ENCODE measurements at regions not wholly inside any gene's neighbourhood (a gene's known extent, or its start where the extent isn't known, plus 50 kb on each side); places are given as distances from the start of the nearest gene placed in this dataset.

DNA sequence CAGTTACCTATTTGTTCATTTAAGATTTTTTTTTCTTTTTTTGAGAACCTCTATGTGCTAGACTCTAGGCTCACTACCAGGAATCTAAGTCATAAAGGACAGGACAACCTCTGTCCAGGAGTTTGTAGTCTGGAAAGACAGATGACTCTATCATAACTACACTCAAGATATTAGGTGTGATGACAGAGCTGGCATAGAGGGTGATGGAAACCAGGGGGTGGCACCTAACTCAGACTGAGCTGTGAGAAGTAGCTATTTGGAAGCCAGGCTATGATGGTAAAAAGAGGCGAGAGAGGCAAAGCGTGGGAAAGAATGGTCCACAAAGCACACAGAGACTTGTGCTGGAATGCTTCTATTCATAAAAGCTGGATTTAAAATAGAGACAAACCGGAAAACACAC lies 372.3 kb downstream of the SEC14L1 start:
- Histone ChIP-seq H3K27ac (ENCODE audit: poor library complexity, severe bottlenecking) (no peak overlapping the region), H3K27me3 (ENCODE audit: insufficient read depth, poor library complexity, severe bottlenecking) (no peaks in the 10 kb centered on the region), H3K4me3 (ENCODE audit: severe bottlenecking) (no peak overlapping the region), H3K36me3 (ENCODE audit: low read depth) (no peaks in the 10 kb centered on the region), H3K4me1 (ENCODE audit: insufficient read depth, poor library complexity, severe bottlenecking) (no peaks in the 10 kb centered on the region), H3K9me3 (ENCODE audit: severe bottlenecking) (peaks cover 7% of the 10 kb centered on the region)
- no peak for DNase-seq (ENCODE audit: low spot score)
- ATAC-seq (ENCODE audit: low read depth): no peak
- TF ChIP-seq, protein P1, sequence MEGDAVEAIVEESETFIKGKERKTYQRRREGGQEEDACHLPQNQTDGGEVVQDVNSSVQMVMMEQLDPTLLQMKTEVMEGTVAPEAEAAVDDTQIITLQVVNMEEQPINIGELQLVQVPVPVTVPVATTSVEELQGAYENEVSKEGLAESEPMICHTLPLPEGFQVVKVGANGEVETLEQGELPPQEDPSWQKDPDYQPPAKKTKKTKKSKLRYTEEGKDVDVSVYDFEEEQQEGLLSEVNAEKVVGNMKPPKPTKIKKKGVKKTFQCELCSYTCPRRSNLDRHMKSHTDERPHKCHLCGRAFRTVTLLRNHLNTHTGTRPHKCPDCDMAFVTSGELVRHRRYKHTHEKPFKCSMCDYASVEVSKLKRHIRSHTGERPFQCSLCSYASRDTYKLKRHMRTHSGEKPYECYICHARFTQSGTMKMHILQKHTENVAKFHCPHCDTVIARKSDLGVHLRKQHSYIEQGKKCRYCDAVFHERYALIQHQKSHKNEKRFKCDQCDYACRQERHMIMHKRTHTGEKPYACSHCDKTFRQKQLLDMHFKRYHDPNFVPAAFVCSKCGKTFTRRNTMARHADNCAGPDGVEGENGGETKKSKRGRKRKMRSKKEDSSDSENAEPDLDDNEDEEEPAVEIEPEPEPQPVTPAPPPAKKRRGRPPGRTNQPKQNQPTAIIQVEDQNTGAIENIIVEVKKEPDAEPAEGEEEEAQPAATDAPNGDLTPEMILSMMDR (IDR thresholded peaks at IDR 0.05; ENCODE audit: poor library complexity, severe bottlenecking): no peak

DNA sequence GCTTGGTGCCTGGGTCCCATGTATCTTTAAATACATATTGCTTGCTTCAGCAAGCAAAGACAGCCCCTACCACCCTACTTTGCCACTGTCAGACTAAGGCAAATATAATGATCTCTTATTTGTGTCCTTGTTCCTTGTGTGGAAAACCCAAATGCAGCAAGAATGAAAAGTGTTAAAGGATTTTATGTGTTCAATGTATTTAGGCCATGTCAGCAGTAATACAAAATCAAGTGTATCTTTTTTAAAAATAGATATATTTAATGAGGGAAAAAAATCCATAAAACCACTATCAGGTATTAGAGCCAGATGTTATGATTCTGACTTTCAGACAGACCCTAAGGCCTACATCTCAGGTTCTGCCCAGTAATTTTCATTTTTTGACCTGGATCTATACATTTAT lies 374.5 kb downstream of the SEC14L1 start:
- DNase-seq (ENCODE audit: low spot score) (no peak), ATAC-seq (ENCODE audit: low read depth) (no peak)
- Histone ChIP-seq H3K27me3 (ENCODE audit: insufficient read depth, poor library complexity, severe bottlenecking) (no peaks in the 10 kb centered on the region), H3K9me3 (ENCODE audit: severe bottlenecking) (peaks cover 7% of the 10 kb centered on the region), H3K4me1 (ENCODE audit: insufficient read depth, poor library complexity, severe bottlenecking) (no peaks in the 10 kb centered on the region), H3K27ac (ENCODE audit: poor library complexity, severe bottlenecking) (no peak overlapping the region), H3K4me3 (ENCODE audit: severe bottlenecking) (no peak overlapping the region), H3K36me3 (ENCODE audit: low read depth) (no peaks in the 10 kb centered on the region)
- TF ChIP-seq, protein P1 (IDR thresholded peaks at IDR 0.05; ENCODE audit: poor library complexity, severe bottlenecking): no peak

DNA sequence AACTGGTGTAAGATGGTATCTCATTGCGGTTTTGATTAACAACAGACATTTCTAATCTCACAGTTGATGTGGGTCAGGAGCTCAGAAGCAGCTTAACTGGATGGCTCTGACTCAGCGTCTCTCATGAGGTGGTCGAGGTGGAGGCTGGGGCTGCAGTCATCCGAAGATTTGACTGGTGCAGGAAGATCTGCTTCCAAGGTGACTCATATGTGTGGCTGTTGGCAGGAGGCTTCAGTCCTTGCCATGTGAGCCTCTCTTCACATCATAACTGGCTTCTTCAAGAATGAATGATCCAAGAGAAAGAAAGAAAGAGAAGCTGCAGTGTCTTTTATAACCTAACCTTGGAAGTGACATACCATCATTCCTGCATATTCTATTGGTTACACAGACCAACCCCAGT lies 376.1 kb downstream of the SEC14L1 start:
- H3K27me3 ChIP-seq (ENCODE audit: insufficient read depth, poor library complexity, severe bottlenecking): no peaks in the 10 kb centered on the region
- TF ChIP-seq, protein P1 (IDR thresholded peaks at IDR 0.05; ENCODE audit: poor library complexity, severe bottlenecking): no peak
- DNase-seq (ENCODE audit: low spot score) (no peak), ATAC-seq (ENCODE audit: low read depth) (peak; percentile 42; the same call in 1 of the 3 replicates)
- H3K36me3 ChIP-seq (ENCODE audit: low read depth): no peaks in the 10 kb centered on the region
- no peak overlapping the region for H3K27ac ChIP-seq (ENCODE audit: poor library complexity, severe bottlenecking)
- no peaks in the 10 kb centered on the region for H3K9me3 ChIP-seq (ENCODE audit: severe bottlenecking)
- no peaks in the 10 kb centered on the region for H3K4me1 ChIP-seq (ENCODE audit: insufficient read depth, poor library complexity, severe bottlenecking)
- H3K4me3 ChIP-seq (ENCODE audit: severe bottlenecking): no peak overlapping the region

DNA sequence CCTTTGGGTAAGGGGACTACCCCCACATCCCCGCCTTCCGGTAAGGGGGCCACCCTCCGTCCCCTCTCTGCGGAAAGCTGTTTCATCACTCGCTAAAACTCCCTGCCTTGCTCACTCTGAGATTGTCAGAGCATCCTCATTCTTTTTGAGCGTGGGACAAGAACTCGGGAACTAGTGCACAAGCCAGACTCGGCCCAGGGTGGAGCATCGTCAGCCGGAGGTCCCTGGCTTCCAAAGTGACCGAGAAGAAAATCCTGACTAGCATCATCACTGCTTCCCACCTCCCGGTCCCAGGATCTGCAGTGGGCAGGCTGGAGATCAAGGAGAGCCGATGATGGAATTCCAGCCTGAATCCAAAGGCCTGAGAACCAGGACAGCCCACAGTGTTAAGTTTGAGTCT lies 380.3 kb downstream of the SEC14L1 start:
- TF ChIP-seq, protein P1 (IDR thresholded peaks at IDR 0.05; ENCODE audit: poor library complexity, severe bottlenecking): no peak
- no peak overlapping the region for H3K4me3 ChIP-seq (ENCODE audit: severe bottlenecking)
- DNase-seq (ENCODE audit: low spot score) (no peak), ATAC-seq (ENCODE audit: low read depth) (no peak)
- H3K4me1 ChIP-seq (ENCODE audit: insufficient read depth, poor library complexity, severe bottlenecking): no peaks in the 10 kb centered on the region
- no peaks in the 10 kb centered on the region for H3K27me3 ChIP-seq (ENCODE audit: insufficient read depth, poor library complexity, severe bottlenecking)
- no peaks in the 10 kb centered on the region for H3K36me3 ChIP-seq (ENCODE audit: low read depth)
- no peak overlapping the region for H3K27ac ChIP-seq (ENCODE audit: poor library complexity, severe bottlenecking)
- no peaks in the 10 kb centered on the region for H3K9me3 ChIP-seq (ENCODE audit: severe bottlenecking)

DNA sequence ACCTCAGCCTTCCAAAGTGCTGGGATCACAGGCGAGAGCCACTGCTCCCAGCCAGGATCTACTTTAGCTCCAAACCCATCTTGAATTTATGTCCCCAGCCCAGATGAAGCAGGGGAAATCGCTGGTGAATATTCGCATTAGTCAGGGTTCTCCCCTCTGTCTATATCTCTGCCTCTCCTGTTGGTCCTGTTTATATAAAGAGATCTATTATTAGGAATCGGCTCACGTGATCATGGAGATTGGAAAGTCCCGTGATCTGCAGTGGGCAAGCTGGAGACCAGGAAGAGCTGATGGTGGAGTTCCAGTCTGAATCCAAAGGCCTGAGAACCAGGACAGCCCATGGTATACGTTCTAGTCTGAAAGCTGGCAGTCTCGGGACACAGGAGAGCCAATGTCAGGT lies 382.8 kb downstream of the SEC14L1 start:
- DNase-seq (ENCODE audit: low spot score) (no peak), ATAC-seq (ENCODE audit: low read depth) (no peak)
- Histone ChIP-seq H3K27ac (ENCODE audit: poor library complexity, severe bottlenecking) (no peak overlapping the region), H3K4me1 (ENCODE audit: insufficient read depth, poor library complexity, severe bottlenecking) (no peaks in the 10 kb centered on the region), H3K36me3 (ENCODE audit: low read depth) (no peaks in the 10 kb centered on the region), H3K27me3 (ENCODE audit: insufficient read depth, poor library complexity, severe bottlenecking) (peaks cover 10% of the 10 kb centered on the region), H3K9me3 (ENCODE audit: severe bottlenecking) (no peaks in the 10 kb centered on the region), H3K4me3 (ENCODE audit: severe bottlenecking) (no peak overlapping the region)
- TF ChIP-seq, protein P1 (IDR thresholded peaks at IDR 0.05; ENCODE audit: poor library complexity, severe bottlenecking): no peak

Measured in RWPE2 (cell line).